ENCODE measurements at regions not wholly inside any gene's neighbourhood (a gene's known extent, or its start where the extent isn't known, plus 50 kb on each side); places are given as distances from the start of the nearest gene placed in this dataset.
"Not testable (repeated sequence)": the region's sequence is repeated elsewhere in the genome, so short reads cannot be mapped to it uniquely, and the experiment has no call there.

- DNase-seq (ENCODE audit: low read depth in 2 of 3, low spot score in 1 of 3), result not testable (repeated sequence)
Measured at GRCh38 chr2:126293962-126294361, 362.0 kb upstream of the GYPC start.

DNA sequence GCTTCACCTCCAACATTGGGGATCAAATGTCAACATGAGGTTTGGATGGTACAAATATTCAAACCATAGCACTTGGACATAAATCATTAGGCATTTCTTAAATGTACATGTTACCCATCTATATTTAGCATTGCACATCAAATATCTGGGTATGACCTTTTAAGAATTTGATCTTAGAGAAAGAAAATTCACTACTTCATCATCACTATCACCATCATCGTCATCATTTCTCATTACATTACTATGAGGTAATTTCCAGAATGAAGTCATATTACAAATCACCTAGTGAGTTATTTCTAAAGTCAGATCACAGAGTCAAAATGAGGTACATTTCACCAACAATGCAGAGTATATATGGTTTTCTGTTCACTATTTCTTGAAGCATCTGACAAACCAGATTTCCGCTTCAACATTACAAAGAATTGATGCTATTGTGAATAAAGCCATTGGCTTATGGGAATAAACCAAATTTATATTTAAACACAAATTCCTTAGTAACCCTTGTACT lies 356.4 kb upstream of the GYPC start:
- no peak for DNase-seq (ENCODE audit: low read depth in 2 of 3, low spot score in 1 of 3)

GRCh38 chr2:126300348-126300747 lies 355.6 kb upstream of the GYPC start:
- DNase-seq (ENCODE audit: low read depth in 2 of 3, low spot score in 1 of 3), result no peak

- no peak for DNase-seq (ENCODE audit: low read depth in 2 of 3, low spot score in 1 of 3)
Measured at GRCh38 chr2:126302043-126302442, 353.9 kb upstream of the GYPC start.

- DNase-seq (ENCODE audit: low read depth in 2 of 3, low spot score in 1 of 3), result no peak
Measured at GRCh38 chr2:126303113-126303512, 352.8 kb upstream of the GYPC start.

DNA sequence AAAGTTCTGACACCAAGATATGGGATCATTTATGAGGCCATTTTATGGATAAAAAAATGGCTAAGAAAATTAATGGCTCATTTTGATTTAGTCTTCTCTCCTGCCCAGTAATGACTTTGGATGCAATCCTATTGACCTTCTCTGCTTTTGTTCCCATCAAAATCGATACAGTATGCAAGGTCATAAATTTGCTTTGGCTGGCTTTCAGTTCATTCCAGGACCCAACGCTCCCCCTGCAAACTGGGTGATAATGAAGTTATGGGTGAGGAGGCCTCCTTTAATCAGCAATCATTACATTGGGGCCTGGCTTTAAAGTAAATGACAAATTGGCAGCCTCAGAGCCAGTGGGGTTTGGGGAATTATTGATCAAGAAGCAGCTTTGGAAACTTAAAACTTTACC lies 351.8 kb upstream of the GYPC start:
- DNase-seq (ENCODE audit: low read depth in 2 of 3, low spot score in 1 of 3), result no peak

GRCh38 chr2:126306539-126306938 lies 349.4 kb upstream of the GYPC start:
- no peak for DNase-seq (ENCODE audit: low read depth in 2 of 3, low spot score in 1 of 3)

DNA sequence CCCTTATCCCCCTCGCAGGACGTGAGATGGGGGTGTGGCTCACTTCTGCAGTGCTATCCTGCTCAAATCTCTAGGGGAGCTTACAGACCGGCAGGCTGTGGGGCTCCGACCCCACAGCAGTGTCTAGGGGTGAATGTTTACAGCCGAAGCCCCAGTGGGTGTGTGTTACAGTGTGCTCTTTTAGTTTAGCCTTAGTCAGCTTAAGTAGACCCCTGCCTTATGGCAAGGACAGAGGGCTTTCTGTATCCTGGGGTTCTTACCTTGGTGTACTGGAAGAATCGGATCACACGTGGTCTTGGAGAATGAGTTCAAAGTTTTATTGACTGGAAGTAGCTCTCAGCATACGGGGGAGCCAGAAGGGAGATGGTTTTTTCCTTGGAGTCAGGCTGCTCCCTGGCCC lies 348.2 kb upstream of the GYPC start:
- no peak for DNase-seq (ENCODE audit: low read depth in 2 of 3, low spot score in 1 of 3)

- DNase-seq (ENCODE audit: low read depth in 2 of 3, low spot score in 1 of 3), result no peak
Measured at GRCh38 chr2:126309185-126309584, 346.8 kb upstream of the GYPC start.

GRCh38 chr2:126312579-126312978 lies 343.4 kb upstream of the GYPC start:
- DNase-seq (ENCODE audit: low read depth in 2 of 3, low spot score in 1 of 3), result no peak

GRCh38 chr2:126315828-126316227 lies 340.1 kb upstream of the GYPC start:
- DNase-seq (ENCODE audit: low read depth in 2 of 3, low spot score in 1 of 3), result no peak

GRCh38 chr2:126317790-126318431 lies 338.0 kb upstream of the GYPC start:
- no peak for DNase-seq (ENCODE audit: low read depth in 2 of 3, low spot score in 1 of 3)

DNA sequence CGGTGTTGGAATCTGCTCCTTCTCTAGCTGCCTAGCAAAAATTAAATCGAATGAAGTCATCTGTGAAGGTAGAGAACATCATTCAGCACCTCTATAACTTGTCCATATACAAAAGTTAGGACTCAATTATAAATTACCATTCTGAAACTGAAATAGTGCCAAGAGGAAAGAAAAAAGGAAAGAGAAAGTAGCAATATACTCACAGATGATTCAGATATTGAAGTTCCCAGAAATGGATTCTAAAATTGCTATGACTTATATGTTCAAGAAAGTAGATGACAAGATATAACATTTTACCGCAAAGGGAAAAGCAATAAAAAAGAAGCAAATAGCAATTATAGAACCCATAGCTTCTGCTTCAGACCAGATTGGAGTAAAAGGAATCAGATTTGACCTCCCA lies 333.6 kb upstream of the GYPC start:
- no peak for DNase-seq (ENCODE audit: low read depth in 2 of 3, low spot score in 1 of 3)

GRCh38 chr2:126325202-126325601 lies 330.8 kb upstream of the GYPC start:
- no peak for DNase-seq (ENCODE audit: low read depth in 2 of 3, low spot score in 1 of 3)

DNA sequence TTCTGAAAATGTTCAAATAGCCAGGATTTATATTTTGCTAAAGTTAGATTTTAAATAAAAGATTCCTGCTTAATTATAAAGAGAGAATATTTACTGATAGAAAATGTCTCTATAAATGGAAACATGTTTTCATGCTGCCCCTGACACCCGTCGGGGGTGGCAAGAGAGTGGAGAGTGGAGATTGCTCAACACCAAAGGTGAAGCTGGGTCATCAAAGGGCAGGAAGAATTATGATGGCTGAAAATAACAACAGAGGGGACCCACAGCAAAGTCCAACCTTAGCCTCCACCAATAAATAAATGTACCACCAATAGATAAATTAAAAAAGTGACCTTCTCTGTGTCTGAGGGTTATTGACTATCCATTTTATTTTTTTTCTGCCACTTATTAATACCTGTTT lies 326.8 kb upstream of the GYPC start:
- DNase-seq (ENCODE audit: low read depth in 2 of 3, low spot score in 1 of 3), result no peak

DNA sequence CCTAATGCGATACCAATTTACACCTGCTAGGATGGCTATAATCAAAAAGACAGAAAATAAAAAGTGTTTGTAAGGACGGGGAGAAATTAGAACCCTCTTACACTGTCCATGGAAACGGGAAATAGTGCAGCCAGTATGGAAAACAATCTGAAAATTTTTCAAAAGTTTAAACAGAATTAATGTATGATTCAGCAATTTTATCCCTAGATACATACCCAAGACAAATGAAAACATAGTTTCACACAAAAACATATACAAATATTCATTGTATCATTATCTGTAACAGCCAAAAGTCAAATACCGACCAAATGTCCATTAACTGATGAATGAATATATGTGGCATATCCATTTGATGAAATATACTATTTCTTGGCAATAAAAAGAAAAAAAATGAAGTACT lies 313.5 kb upstream of the GYPC start:
- DNase-seq (ENCODE audit: low read depth in 2 of 3, low spot score in 1 of 3), result no peak

DNA sequence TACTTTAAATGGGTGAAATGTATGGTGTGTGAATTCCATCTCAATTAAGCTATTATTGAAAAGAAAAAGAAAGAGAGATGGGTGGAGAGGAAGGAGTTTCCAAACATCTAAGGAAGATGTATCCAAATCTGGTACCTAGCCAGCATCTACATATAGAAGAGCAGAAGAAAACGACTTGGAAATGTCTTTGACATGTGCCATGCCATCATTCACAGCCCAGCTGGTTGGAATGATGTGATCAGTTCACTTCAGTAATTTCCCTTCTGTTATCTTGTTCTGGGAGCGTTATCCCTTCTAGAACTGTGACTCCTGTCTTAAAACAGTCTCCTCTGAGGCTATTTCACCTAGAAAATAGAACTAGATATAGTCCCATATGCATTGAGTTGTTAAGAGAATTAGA lies 312.8 kb upstream of the GYPC start:
- no peak for DNase-seq (ENCODE audit: low read depth in 2 of 3, low spot score in 1 of 3)

GRCh38 chr2:126344493-126344892 lies 311.5 kb upstream of the GYPC start:
- DNase-seq (ENCODE audit: low read depth in 2 of 3, low spot score in 1 of 3), result no peak

GRCh38 chr2:126345691-126346090 lies 310.3 kb upstream of the GYPC start:
- no peak for DNase-seq (ENCODE audit: low read depth in 2 of 3, low spot score in 1 of 3)

GRCh38 chr2:126356631-126357030 lies 299.3 kb upstream of the GYPC start:
- no peak for DNase-seq (ENCODE audit: low read depth in 2 of 3, low spot score in 1 of 3)

- no peak for DNase-seq (ENCODE audit: low read depth in 2 of 3, low spot score in 1 of 3)
Measured at GRCh38 chr2:126358122-126358521, 297.8 kb upstream of the GYPC start.

DNA sequence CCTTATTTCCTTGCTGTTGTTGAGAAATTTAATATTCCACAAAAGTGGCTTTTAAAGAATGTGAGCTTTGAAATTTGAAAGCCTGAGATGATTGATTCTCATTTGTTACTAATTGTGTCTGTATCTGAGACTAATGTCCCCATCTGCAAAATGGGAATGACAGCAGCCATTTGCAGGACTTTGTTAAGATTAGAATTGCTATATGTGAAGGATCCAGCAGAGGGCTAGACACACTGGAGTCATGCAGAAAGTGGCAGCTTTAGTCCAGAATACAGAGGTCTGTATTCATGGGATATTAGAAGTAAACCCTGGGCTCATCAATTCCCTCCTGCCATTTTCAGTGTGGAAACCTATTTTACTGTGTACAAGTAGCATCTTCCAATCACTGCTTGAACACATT lies 296.5 kb upstream of the GYPC start:
- no peak for DNase-seq (ENCODE audit: low read depth in 2 of 3, low spot score in 1 of 3)

GRCh38 chr2:126367361-126367760 lies 288.6 kb upstream of the GYPC start:
- DNase-seq (ENCODE audit: low read depth in 2 of 3, low spot score in 1 of 3), result no peak

DNA sequence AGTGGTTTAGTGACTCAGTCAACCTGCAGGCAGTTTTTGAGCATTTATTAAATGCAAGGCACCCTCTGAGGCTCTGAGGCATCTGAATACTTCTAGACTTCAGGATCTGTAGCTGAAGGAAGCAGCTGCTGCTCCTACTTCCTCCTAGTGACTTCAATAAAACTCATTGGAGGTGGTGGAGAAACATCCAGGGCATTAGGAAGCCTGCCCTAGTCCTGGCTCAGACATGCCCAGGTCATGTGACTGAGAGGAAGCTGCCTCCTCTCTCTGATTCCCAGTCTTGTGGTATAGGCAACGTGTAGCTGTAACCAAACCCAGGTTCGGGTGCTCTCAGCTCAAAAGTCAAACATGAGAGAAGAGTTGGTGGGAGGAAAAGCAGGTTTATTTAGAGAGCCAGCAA lies 287.2 kb upstream of the GYPC start:
- DNase-seq (ENCODE audit: low read depth in 2 of 3, low spot score in 1 of 3), result no peak

Measured in stimulated activated CD4-positive, alpha-beta T cell treated with anti-CD3 and anti-CD28 coated beads, Interleukin-12 subunit alpha, Interleukin-12 subunit beta, amount 100 ng/mL, for 48 hours (primary cell).